DND-41 (cell line): ENCODE measurements at regions not wholly inside any gene's neighbourhood (a gene's known extent, or its start where the extent isn't known, plus 50 kb on each side); places are given as distances from the start of the nearest gene placed in this dataset.

ENCODE experiments used
- ATAC-seq: fragments of 200-7000 bp; cut with Tn5 transposase; 3 replicates; pipeline ENCODE4 v1.9.1; 2021; ENCODE audit warnings: low read depth; ENCODE audit not compliant: insufficient read depth
- DNase-seq: peaks from one replicate; pipeline ENCODE4 v3.0.0-alpha.2; 2020
- H2AFZ ChIP-seq: 2 replicates; pipeline ENCODE4 v1.6.0; 2012; ENCODE audit warnings: low read depth, low read length
- H3K27ac ChIP-seq: 2 replicates; pipeline ENCODE4 v1.5.1; 2012; ENCODE audit warnings: low read length, inconsistent platforms
- H3K27me3 ChIP-seq: fragments of 200-600 bp; sonication (generic); 2 replicates; pipeline ENCODE4 v1.6.0; 2012; ENCODE audit warnings: low read length, mild to moderate bottlenecking, inconsistent platforms; ENCODE audit not compliant: insufficient read depth, poor library complexity
- H3K36me3 ChIP-seq: 2 replicates; pipeline ENCODE4 v1.5.1; 2012; ENCODE audit warnings: low read length, inconsistent platforms; ENCODE audit not compliant: insufficient read depth
- H3K4me1 ChIP-seq: 2 replicates; pipeline ENCODE4 v1.5.1; 2012; ENCODE audit warnings: mild to moderate bottlenecking, low read length; ENCODE audit not compliant: insufficient read depth
- H3K4me2 ChIP-seq: 2 replicates; pipeline ENCODE4 v1.6.0; 2012; ENCODE audit warnings: mild to moderate bottlenecking, moderate library complexity, low read length, inconsistent platforms; ENCODE audit not compliant: insufficient read depth
- H3K4me3 ChIP-seq, 2 experiments: fragments of 200-600 bp in 1 of 2; shearing (Covaris generic) in 1 of 2; 2 replicates each; pipeline ENCODE4 v1.5.1; 2012 to 2016; ENCODE audit warnings: inconsistent platforms in 2 of 2, low read length in 2 of 2, mild to moderate bottlenecking in 2 of 2, low read depth in 1 of 2, moderate library complexity in 1 of 2
- H3K79me2 ChIP-seq: 2 replicates; pipeline ENCODE4 v1.6.0; 2012; ENCODE audit warnings: low read length, inconsistent platforms; ENCODE audit not compliant: insufficient read depth
- H3K9ac ChIP-seq: 2 replicates; pipeline ENCODE4 v1.6.0; 2012; ENCODE audit warnings: low read depth, mild to moderate bottlenecking, inconsistent platforms, low read length, moderate library complexity
- H3K9me3 ChIP-seq: 2 replicates; pipeline ENCODE4 v1.5.1; 2012; ENCODE audit warnings: low read length, moderate library complexity, mild to moderate bottlenecking, inconsistent platforms; ENCODE audit not compliant: insufficient read depth, severe bottlenecking
- H4K20me1 ChIP-seq: 2 replicates; pipeline ENCODE4 v1.6.0; 2012; ENCODE audit warnings: low read length; ENCODE audit not compliant: insufficient read depth
- CTCF ChIP-seq: IDR thresholded peaks from 2 replicates; pipeline ENCODE4 v1.5.1; 2012; ENCODE audit warnings: borderline replicate concordance, low read length, moderate library complexity, mild to moderate bottlenecking; ENCODE audit not compliant: poor library complexity, severe bottlenecking; ENCODE audit errors: extremely low read depth
- EZH2 ChIP-seq: IDR thresholded peaks from 3 replicates; pipeline ENCODE4 v1.6.1; 2012; ENCODE audit warnings: borderline replicate concordance, low read depth, mild to moderate bottlenecking, moderate library complexity, low read length, inconsistent platforms; ENCODE audit not compliant: severe bottlenecking

DNA sequence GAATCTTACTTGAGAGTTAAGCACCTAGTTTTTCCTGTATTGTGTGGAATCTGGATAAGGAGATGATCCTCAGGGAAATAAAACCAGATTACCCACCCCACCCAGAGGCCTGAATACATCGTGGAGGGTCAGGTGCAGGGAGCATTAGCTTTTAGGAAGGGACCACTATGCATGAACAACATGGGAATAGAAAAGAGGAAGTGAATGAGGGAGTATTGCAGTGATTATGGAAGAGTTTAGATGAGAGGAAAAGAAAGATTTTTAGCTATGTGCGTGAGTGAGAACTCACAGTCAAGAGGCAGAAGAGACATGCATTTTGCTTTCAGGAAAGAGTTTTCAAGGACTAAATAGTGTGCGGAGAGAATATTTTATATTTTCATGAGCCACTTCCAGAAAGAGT is 222.3 kb upstream of the S100G start:
- Histone ChIP-seq H2AFZ (no peak overlapping the region), H3K4me1 (no peaks in the 10 kb centered on the region), H3K9me3 (no peaks in the 10 kb centered on the region), H4K20me1 (no peaks in the 10 kb centered on the region), H3K4me2 (no peak overlapping the region), H3K27ac (no peak overlapping the region), H3K36me3 (no peaks in the 10 kb centered on the region), H3K9ac (no peak overlapping the region), H3K4me3 (no peak overlapping the region), H3K27me3 (no peaks in the 10 kb centered on the region), H3K79me2 (no peaks in the 10 kb centered on the region)
- no peak for ATAC-seq
- DNase-seq, result no peak
- TF ChIP-seq CTCF (no peak), EZH2 (no peak)

- Histone ChIP-seq H3K9me3 (no peaks in the 10 kb centered on the region), H3K79me2 (no peaks in the 10 kb centered on the region), H3K9ac (no peak overlapping the region), H3K4me3 (no peak overlapping the region), H3K36me3 (no peaks in the 10 kb centered on the region), H2AFZ (no peak overlapping the region), H4K20me1 (no peaks in the 10 kb centered on the region), H3K27me3 (no peaks in the 10 kb centered on the region), H3K27ac (no peak overlapping the region), H3K4me1 (no peaks in the 10 kb centered on the region), H3K4me2 (no peak overlapping the region)
- TF ChIP-seq CTCF, result no peak
- no peak for TF ChIP-seq EZH2
- ATAC-seq (no peak), DNase-seq (no peak)
Measured at GRCh38 chrX:16429406-16429805, 220.6 kb upstream of the S100G start.

GRCh38 chrX:16431266-16431665 is 218.7 kb upstream of the S100G start:
- Histone ChIP-seq H3K36me3 (no peaks in the 10 kb centered on the region), H2AFZ (no peak overlapping the region), H3K79me2 (no peaks in the 10 kb centered on the region), H3K4me2 (no peak overlapping the region), H3K27ac (no peak overlapping the region), H3K4me1 (no peaks in the 10 kb centered on the region), H3K9me3 (no peaks in the 10 kb centered on the region), H3K4me3 (no peak overlapping the region), H3K9ac (no peak overlapping the region), H3K27me3 (no peaks in the 10 kb centered on the region), H4K20me1 (no peaks in the 10 kb centered on the region)
- TF ChIP-seq EZH2, result no peak
- no peak for TF ChIP-seq CTCF
- ATAC-seq, result no peak
- no peak for DNase-seq

GRCh38 chrX:16433021-16433420 is 216.9 kb upstream of the S100G start:
- Histone ChIP-seq H4K20me1 (no peaks in the 10 kb centered on the region), H3K4me2 (no peak overlapping the region), H3K4me3 (no peak overlapping the region), H3K9ac (no peak overlapping the region), H3K27me3 (no peaks in the 10 kb centered on the region), H2AFZ (no peak overlapping the region), H3K27ac (no peak overlapping the region), H3K9me3 (no peaks in the 10 kb centered on the region), H3K79me2 (no peaks in the 10 kb centered on the region), H3K4me1 (no peaks in the 10 kb centered on the region), H3K36me3 (no peaks in the 10 kb centered on the region)
- no peak for DNase-seq
- TF ChIP-seq EZH2, result no peak
- no peak for TF ChIP-seq CTCF
- no peak for ATAC-seq
